ENCODE measurements at regions not wholly inside any gene's neighbourhood (a gene's known extent, or its start where the extent isn't known, plus 50 kb on each side); places are given as distances from the start of the nearest gene placed in this dataset.

DNA sequence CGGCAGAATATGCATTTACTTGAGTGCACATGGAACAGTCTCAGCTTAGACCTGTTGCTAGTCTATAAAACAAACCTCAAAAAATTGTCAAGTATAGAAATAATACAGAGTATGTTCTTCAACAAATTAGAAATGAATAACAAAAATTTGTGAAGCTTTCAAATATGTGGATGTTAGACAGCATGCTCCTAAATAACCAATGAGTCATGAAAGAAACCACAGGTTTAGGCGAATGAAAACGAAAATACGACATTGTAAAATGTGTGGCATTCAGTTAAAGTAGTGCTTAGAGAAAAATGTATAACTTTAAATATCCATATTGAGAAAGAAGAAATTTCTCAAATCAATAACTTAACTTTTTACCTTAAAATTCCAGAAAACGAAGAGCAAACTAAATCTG is 760.0 kb upstream of the SORCS1 start:
- no peak for DNase-seq (ENCODE audit: low spot score)

DNA sequence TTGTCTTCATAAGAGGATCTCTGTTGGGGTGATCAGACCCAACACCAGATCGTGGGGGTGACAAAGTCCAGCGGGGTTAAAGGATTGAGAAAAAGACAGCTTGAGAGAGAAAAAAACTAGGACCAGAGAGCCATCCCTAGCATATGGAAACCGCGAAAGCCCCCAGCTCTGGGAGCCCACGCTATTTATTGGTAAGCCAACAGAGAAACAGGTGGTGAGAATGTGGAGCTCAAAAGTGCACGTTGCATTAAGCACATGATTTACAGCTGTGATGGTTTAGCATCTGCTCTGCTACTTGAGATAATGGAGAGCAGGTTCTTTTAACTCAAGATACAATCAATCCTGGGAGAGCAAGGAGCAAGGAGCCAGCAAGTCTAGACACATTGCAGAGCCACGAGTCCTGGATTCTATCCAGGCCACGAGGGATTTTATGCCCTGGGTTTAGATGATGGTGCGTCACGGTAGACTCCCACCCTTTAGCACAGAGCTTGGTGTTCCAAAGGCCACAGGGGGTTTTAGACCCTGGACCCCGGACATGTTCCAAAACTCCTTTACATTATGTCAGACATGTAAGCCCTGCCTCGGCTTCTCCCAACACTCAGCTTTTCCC is 755.2 kb upstream of the SORCS1 start:
- DNase-seq (ENCODE audit: low spot score) = no peak

DNA sequence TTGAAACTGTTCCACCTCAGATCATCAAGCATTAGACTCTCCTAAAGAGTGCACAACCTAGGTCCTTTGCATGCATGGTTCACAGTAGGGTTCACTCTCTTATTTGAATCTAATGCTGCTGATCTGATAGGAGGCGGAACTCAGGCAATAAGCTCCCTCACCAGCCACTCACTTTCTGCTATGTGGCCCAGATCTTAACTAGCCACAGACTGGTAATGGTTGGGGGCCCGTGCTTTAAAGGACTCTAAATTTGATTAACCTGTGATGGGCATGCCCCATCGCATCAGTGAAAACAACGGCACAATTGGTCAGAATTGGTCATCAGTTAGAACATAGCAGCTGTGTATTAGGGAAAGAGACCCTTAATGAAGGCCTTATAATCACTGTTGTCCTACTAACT is 753.7 kb upstream of the SORCS1 start:
- DNase-seq (ENCODE audit: low spot score) = no peak

DNA sequence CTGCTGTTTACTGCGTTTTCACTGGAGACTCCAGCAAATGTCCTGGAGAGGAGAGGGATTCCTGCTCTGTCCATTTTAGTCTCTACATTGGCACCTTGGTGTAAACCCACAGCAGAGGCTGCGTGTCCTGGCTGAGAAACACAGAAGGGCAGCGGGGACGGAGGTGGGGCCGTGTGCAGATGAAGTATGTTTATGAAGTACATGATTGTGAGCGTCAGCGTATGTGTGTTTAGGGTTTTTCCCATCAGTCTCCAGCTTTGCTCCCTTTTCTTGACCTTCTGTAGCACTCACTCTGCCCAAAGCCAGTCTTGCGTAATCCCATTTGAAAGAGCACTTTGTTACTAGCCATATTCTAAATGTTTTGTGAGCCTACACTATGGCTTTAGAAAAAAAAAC is 750.7 kb upstream of the SORCS1 start:
- no peak for DNase-seq (ENCODE audit: low spot score)

DNA sequence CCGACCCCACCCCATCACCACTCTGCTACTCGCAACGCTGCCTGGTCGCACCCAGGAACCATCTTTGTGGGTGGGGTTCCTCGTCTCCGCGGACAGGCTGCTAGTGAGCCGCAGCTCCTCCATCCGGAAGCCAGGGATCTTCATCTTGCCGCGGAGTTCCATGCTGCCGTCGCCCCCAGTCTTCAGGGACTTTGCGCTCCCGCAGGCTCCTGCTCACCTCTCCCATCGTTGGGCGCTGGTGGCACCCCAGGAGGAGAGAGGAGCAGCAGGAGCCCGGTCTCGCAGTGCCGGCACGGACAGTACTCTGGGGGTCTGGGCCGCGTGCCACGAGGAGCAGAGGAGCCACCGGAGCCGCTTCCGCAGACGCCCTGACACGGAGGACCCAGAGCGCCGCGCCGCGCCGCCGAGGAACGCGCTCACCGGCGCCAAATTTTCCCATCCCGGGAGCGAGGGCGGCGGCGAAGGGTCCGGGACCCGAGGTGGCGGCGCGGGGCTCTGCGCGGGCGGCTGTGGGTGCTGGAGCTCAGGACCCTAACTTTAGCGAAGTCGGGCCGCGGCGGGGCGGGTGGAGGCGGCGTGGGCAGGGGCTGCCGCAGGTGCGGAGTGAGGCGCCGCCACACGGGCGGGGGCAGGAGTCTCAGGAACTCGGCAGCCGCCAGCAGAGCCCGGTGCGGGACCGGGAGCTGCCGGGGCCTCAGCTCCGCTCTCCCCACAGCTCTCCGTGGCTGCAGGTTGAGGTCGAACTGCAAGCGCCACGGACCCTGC is 750.1 kb upstream of the SORCS1 start:
- DNase-seq (ENCODE audit: low spot score) = no peak

DNA sequence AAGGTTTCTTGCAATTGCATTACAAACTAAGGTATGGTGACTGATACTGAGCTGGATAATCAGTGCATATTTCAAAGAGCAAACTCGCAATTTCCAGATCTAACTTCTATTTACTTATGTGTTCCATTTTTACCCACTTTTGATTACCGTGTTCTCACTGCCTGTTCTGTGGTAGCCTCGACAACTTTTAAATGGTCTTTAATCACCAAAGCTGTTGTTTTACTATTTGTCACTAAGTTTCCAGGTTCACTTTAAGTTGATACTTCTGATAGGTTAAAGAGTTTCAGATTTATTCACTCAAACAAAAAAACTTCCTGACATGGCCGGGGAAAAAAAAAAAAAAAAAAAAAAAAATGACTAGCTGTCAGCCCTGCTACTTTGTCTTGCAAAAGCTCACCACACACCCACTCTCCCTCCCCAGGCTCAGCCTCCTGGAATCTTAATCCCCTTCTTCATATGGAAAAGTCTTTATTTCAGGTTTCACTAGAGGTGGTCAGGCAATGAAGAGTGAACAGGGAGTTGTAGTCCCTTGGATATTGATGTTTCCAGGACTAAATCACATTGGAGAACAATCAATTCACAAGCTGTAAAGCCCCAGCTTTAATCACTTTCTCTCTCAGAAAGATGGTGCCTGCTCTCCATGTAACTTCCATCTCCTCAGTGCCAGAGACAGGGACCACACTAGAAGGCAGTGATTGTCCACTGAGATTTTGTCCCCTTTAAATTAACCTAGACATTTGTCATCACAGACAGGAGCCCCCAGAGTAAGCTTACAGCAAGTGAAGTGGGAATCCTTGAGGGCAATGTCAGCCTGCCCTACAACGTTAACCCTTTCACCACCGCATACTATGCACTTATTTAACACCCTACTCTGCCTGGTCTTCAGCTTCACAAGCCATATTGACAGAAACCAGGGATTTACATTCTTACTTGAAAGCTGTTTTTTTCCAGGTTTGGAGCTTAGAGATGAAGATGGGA is 749.1 kb upstream of the SORCS1 start:
- DNase-seq (ENCODE audit: low spot score) = no peak

DNA sequence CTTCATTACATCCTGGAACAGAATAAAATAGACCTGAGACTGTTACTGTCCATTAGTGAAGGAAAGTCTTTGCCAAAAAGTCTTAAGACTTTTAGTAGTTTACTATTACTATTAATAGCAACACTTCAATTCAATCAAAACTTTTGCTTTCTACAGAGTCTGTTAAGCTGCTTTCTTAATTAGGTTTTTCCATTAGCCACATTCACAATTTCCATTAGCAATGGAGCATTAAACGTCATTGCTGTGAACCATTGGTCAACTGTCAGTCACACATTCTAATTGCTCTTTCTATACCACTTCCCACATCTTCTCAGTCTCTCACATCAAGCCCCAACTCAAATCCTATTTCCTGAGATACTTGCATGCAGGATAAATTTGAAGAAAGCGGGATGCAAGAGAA is 736.6 kb upstream of the SORCS1 start:
- no peak for DNase-seq (ENCODE audit: low spot score)

DNA sequence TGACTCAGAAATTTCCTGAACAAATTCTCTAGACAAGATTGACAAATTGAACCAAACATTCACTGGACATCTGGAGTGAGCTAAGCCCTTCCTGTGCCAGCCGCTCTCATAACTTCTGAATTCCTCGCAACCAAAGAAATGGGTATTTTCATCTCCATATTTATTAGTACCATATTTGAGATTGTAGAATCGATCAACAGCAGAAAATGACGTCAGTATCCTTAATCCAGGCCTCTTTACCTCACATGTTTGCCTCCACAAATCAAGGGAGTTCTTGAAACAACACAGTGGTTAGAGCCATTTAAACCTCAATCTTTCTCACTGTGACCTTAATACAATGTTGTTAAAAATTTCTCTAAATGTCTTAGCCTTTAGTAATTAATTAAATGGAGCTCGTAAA is 735.6 kb upstream of the SORCS1 start:
- DNase-seq (ENCODE audit: low spot score) = no peak

DNA sequence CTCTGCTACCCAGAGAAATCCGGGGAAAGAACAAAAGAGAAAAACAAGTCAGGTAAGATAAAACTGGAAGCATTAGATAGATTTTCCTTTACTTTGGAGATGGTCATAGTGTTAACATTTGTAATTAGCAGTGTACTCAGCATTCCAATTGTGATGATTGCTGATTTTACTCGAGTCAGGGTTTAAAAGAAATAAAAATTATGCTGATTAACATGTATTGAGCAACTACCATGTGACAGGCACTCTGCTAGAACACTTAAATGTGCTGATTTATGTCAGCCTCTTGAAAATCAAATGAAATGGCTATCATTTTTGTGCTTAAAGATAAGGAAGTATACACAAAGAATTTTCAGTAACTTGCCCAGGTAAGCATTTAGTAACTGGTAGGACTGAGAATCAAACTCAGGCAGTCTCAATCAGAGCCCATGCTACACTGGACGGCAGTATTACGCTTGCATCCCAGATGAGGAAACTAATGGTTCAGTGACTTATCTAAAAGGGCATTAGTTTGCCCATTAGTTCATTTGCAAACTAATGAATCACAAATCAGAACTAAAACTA is 735.1 kb upstream of the SORCS1 start:
- DNase-seq (ENCODE audit: low spot score) = no peak

DNA sequence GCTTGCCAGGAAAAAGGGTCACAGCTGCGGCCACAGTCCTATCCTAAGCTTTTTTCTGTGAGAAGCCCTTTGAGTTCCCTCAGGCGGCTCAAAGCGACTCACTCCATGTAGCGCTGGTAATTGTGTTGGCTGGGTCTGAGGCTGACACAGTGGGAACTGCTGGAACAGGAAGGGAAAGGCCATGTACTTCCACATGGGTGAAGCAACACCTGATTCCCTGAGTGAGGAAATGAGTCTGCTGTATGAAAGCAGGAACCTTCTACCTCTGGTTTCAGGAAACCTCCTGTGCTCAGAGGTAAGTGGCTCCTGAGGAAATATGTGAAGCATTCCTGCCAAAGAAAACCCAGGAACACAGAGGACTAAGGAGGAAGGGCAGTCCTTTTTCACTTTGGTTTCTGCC is 734.6 kb upstream of the SORCS1 start:
- DNase-seq (ENCODE audit: low spot score) = no peak

DNA sequence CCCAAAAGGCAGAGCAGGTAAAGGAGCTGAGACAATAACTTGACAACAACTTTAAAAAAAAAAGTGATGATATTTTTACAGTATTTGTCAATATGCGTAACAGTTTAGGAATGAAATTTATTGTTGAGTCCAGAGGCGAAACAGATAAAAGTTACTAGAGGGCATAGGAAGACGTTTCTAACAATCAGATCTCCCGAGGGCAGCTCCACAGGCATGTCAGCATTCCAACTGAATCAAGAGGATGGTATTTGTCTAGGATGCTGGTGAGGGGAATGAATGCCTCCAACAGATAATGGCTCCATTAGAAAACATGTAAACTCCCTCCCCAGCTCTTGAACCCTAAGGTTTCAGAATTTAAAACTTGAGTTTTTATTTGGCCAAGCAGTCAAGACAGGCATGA is 733.9 kb upstream of the SORCS1 start:
- no peak for DNase-seq (ENCODE audit: low spot score)

DNA sequence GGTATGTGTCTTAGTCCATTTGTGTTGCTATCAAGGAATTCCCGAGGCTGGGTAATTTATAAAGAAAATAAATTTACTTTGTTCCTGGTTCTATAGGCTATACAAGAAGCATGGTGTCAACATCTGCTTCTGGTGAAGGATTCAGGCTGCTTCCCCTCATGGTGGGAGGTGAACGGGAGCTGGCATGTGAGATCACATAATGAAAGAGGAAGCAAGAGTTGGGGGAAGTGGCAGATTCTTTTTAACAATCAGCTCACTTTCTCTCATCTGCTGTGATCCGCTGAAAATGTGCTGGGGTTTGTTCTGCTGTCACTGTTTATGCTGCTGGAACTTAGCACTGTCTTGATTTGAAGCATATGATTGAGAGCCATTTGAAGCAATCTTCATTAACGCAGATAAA is 730.0 kb upstream of the SORCS1 start:
- DNase-seq (ENCODE audit: low spot score) = no peak

DNA sequence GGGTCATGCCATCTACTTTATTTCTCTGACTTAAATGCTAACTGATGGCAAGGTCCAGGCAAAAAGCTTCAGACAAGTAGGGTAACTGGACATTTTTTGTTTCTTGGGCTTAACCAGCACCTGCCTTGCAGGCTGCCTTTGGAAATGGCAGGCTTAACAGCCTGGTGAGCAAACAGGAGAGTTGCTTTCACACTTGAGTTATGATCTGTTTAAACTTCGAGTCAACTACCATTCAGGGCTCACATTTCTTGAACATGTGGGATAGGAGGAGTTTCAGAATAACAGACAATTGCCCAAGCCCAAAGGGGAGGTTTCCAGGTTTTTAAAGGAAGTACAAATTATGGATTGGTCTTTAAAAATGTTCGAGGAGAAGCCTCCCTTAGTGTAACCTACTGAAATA is 724.6 kb upstream of the SORCS1 start:
- DNase-seq (ENCODE audit: low spot score) = no peak

DNA sequence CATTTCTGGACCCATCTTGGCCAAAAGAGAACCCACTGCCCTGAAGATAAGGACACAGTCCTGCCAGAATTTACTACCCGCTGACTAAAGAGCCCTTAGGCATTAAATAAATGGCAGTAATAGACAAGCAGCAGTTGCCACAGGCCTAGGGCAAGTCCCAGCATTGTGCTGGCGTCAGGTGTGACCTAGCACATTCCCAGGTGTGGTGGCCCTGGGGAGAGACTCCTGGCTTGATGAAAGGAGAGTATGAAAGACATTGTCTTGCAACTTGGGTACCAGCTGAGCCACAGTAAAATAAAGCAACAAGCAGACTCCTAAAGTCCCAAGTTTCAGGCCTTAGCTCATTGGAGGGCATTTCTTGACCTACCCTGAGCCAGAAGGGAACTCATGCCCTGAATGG is 715.7 kb upstream of the SORCS1 start:
- DNase-seq (ENCODE audit: low spot score) = no peak

DNA sequence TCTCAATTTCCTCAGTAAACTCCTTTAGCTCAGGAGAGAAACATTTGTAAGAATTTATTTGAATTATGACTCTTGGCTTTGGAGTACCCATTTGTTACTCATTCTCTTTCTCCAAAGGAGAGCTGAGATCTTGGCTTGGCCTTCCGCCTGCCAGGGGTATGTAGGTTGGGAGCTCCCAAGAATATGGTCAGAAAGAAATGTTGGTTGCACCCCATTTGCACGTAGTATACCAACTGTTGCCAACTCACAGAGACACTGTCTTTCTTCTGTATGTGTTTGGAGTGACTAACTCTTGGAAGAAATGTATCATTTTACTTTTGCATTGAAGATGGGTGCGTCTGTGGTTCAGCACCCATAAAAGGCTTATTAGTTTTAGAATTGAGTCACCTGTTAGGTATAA is 708.5 kb upstream of the SORCS1 start:
- no peak for DNase-seq (ENCODE audit: low spot score)

DNA sequence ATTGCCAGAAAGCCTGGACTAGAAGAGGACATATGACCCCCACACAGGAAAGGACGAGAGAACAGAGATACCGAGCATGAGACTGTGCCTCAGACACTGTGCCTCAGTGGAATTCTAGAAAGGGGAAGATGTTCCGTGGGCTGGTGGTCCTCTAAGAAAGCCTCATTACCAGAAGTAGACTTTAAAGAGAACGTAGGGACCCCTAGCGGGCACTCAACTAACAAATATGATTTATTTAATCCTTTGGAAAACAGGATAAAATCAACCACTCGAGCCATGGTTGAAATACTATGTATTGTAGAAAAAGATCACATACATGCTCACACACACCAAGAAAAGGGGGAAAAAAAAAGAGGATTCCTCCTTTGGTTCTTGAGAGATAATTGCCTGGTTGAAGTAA is 701.2 kb upstream of the SORCS1 start:
- DNase-seq (ENCODE audit: low spot score) = no peak

DNA sequence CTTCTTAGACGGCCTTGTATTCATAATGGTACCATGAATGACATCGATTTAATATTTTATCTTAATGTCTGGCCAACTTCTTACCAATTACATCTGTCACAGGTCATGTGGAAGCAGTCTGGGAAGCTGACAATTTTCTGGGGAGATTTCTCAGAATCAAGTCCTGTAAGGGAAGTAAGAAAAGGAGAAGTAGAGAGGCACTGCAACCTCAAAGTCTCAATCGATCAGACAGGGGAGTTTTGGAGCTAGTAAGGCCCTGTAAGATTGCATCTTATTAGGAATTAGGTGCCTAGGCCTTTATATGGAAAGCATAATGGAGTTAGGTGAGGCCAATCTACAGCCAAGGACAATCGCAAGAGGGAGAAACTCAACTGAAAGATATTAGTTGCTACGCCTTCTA is 694.6 kb upstream of the SORCS1 start:
- DNase-seq (ENCODE audit: low spot score) = no peak

DNA sequence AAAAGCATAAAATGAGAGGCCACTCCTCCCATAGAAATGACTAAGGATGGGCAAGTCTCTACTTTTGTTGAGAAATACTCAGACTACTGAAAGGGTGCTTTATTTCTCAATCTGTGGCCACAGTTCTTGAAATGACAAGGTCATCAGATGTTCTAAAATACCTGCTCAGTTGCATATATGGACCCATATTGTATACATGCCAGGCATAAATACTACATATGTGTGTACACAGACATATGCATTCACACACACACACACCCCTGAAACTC is 691.5 kb upstream of the SORCS1 start:
- no peak for DNase-seq (ENCODE audit: low spot score)

DNA sequence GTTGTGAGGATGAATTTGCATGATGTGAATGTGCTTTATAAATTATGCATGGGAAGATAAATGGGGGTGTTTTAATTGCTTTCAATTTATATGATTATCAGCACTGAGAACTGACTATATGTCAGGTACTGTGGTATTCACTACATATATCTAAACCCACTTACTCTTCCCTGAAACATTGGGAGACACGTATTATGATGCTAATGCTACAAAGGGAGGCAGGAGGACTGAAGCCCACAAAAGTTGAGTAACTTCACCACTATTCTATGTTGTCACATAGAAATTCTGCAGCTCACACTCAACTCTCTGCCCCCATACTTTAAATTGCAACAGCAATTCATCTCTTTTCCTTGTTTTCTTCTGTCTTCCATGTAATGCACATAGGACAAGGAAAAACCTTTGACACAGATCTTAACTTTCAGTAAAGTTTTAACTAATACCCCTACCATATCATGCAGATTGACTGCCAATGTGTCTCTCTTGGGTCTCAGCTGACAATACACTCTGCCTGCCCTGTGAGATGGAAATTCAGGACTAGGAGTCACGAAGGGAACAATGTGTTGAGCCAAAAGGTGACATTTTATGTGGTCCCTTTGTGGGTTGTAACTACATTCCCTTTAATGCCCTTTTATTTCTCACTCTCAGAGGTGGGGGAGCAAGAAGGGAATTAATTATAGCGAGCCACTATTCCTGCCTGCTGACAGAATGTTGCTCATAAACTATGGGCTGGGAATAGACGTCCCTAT is 691.0 kb upstream of the SORCS1 start:
- no peak for DNase-seq (ENCODE audit: low spot score)

DNA sequence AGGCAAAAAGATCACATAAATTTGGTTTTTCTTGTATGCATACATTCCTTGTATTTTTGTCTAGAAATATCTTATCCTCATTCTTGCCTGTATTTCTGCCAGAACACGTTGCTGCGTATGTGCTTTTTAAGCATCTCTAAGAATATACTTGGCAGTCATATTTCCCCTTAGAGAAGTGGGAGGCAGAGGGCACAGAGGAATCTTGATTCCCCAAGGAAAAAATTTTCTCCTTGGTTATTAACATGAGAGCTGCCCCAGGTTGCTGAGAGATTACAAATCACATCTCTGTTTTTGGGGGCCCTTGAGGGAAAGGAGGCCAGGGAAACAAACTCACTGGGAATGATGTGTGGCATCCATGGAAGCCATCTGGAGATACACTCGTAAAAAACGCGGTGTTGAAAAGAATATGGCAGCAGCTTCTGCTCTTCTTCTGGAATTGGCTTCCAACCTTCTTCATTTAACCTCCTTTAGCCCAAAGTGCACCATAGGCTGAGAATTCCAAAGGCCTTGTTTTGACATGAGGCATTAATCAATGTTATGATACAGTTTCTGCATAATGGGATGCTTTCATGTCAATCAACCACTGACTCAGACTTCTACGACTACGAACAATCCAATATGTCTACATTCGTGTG is 684.3 kb upstream of the SORCS1 start:
- DNase-seq (ENCODE audit: low spot score) = no peak

DNA sequence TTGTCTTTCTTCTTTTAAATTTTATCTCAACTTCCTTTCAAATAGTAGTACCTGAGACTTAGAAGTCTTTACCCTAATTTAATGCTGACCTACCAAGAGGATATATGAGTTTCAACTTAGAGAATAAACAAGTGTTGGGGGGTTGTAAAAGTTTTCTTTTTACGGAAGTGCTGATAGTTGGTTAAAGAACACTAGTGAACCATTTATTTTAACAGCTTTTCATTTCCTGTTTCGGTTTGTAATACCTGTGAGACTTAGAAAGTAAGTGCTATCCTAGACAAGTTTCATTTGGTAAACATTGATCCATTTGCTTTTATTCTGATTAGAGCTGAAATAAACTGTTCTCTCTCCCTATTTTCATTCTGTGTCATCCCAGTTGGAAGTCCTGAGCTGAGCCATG is 683.1 kb upstream of the SORCS1 start:
- no peak for DNase-seq (ENCODE audit: low spot score)

DNA sequence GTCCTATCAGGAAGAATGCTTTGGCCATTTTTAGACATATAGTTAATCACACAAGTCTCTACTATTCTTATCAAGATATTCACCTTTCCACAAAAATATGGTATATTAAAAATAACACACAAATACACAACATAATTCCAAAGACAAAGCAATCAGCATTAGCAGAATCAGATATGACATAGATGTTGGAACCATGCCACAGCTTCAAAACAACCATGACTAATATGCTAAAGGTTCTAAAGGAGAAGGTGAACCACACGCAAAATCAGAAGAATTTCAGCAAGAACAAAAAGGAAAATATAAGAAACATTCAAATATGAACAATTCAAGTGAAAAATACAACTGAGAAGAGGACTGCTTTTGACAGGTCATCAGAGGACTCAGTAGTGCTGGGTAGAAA is 670.2 kb upstream of the SORCS1 start:
- no peak for DNase-seq (ENCODE audit: low spot score)
